Transverse colon (tissue), 4 donors: ENCODE measurements at regions not wholly inside any gene's neighbourhood (a gene's known extent, or its start where the extent isn't known, plus 50 kb on each side); places are given as distances from the start of the nearest gene placed in this dataset.

Experiments
- POLR2AphosphoS5 ChIP-seq, 3 donors: sonication (generic); formaldehyde crosslinking; IDR thresholded peaks; one replicate each; pipeline ENCODE4 v1.6.1; 2016; ENCODE audit warnings: antibody characterized with exemption in 3 of 3
- TF ChIP-seq, protein P1 (sequence below), 5 experiments: fragments of 200-600 bp in 3 of 5; fragments of 450-650 bp in 2 of 5; sonication (generic) in 3 of 5; IDR thresholded peaks; 1 replicate in 2 of 5; 2 replicates in 3 of 5; pipeline ENCODE4 v1.5.1; 2016 to 2017; ENCODE audit warnings: antibody characterized with exemption in 5 of 5, inconsistent platforms in 3 of 5, mild to moderate bottlenecking in 2 of 5, moderate library complexity in 1 of 5

DNA sequence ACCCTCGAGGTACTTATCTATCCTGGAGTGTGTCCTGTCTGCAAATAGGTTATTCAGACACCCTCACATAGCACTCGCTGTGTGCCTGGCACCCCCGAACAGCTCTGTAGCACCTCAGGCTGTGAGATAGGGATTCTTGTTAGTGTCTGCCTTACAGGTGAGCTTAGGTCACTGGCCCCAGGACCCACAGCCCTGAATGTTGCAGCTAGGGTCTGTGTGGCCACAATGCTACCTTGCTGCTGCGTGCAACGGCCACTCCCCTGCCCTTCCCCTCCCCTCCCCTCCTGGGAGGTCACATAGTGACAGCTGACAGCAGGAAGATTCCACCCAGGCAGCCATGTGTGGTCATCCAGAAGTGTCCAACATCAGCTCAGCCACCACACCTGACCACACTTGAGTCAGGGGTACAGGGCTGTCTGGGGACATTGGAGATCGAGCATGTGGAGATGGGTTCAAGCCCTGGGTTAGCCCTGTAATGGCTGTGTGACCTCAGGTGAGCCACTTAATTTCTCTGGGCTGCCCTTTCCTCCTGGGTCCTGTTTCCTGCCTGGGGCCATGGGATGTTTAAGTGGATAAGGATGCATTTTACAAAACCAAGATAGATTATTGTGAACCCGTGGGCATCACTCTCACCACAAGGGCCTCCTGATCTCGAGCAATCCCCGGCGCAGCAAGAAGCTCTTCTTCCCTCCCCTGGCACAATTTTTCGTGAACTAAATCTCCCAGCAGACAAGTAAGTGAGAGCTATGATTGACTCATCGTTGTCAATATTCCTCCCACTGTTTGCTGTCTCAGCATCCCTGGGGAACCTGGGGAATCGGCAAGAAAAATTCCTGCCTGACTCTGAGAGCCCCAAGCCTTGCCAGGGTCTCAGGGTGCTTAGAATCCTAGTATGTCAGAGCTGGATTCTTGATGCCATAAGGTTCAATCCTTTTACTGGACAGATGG is 208.7 kb downstream of the PTPRU start:
- TF ChIP-seq POLR2AphosphoS5 (IDR thresholded peaks at IDR 0.05), result no peak
- TF ChIP-seq, protein P1, sequence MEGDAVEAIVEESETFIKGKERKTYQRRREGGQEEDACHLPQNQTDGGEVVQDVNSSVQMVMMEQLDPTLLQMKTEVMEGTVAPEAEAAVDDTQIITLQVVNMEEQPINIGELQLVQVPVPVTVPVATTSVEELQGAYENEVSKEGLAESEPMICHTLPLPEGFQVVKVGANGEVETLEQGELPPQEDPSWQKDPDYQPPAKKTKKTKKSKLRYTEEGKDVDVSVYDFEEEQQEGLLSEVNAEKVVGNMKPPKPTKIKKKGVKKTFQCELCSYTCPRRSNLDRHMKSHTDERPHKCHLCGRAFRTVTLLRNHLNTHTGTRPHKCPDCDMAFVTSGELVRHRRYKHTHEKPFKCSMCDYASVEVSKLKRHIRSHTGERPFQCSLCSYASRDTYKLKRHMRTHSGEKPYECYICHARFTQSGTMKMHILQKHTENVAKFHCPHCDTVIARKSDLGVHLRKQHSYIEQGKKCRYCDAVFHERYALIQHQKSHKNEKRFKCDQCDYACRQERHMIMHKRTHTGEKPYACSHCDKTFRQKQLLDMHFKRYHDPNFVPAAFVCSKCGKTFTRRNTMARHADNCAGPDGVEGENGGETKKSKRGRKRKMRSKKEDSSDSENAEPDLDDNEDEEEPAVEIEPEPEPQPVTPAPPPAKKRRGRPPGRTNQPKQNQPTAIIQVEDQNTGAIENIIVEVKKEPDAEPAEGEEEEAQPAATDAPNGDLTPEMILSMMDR (IDR thresholded peaks at IDR 0.05), result no peak
